GM23248 (cell line): ENCODE measurements at regions not wholly inside any gene's neighbourhood (a gene's known extent, or its start where the extent isn't known, plus 50 kb on each side); places are given as distances from the start of the nearest gene placed in this dataset.

ENCODE experiments used
- DNase-seq: peaks from one replicate; pipeline ENCODE4 v3.0.0-alpha.2; 2015
- H2AFZ ChIP-seq: fragments of 200-600 bp; sonication (generic); 2 replicates; pipeline ENCODE4 v1.6.1; 2016; ENCODE audit warnings: antibody characterized with exemption
- H3F3A ChIP-seq: fragments of 200-600 bp; sonication (generic); 2 replicates; pipeline ENCODE4 v1.6.1; 2016; ENCODE audit warnings: mild to moderate bottlenecking, antibody characterized with exemption, mixed run types; ENCODE audit not compliant: insufficient read depth
- H3K27ac ChIP-seq: fragments of 200-600 bp; sonication (generic); 2 replicates; pipeline ENCODE4 v1.5.1; 2016; ENCODE audit warnings: mild to moderate bottlenecking
- H3K27me3 ChIP-seq: fragments of 200-600 bp; sonication (generic); replicated peaks from 2 replicates; pipeline ENCODE4 v1.6.1; 2016; ENCODE audit warnings: mild to moderate bottlenecking; ENCODE audit not compliant: insufficient read depth
- H3K36me3 ChIP-seq: fragments of 200-600 bp; sonication (generic); 2 replicates; pipeline ENCODE4 v1.6.1; 2016; ENCODE audit warnings: low read depth, mild to moderate bottlenecking
- H3K4me1 ChIP-seq: fragments of 200-600 bp; sonication (generic); 2 replicates; pipeline ENCODE4 v1.6.1; 2016; ENCODE audit warnings: mild to moderate bottlenecking; ENCODE audit not compliant: insufficient read depth
- H3K4me2 ChIP-seq: fragments of 200-600 bp; sonication (generic); one replicate; pipeline ENCODE4 v1.6.1; 2016; ENCODE audit warnings: mild to moderate bottlenecking; ENCODE audit not compliant: unreplicated experiment
- H3K4me3 ChIP-seq: fragments of 200-600 bp; sonication (generic); 2 replicates; pipeline ENCODE4 v1.5.1; 2016; ENCODE audit warnings: mild to moderate bottlenecking
- H3K79me2 ChIP-seq: fragments of 200-600 bp; sonication (generic); 2 replicates; pipeline ENCODE4 v1.6.1; 2016; ENCODE audit warnings: mild to moderate bottlenecking; ENCODE audit not compliant: insufficient read depth
- H3K9ac ChIP-seq: fragments of 200-600 bp; sonication (generic); 2 replicates; pipeline ENCODE4 v1.6.1; 2016; ENCODE audit warnings: mild to moderate bottlenecking
- H3K9me2 ChIP-seq: fragments of 200-600 bp; sonication (generic); 2 replicates; pipeline ENCODE4 v1.6.1; 2016; ENCODE audit warnings: mixed run types, mild to moderate bottlenecking, moderate library complexity; ENCODE audit not compliant: insufficient read depth
- H3K9me3 ChIP-seq: fragments of 200-600 bp; sonication (generic); one replicate; pipeline ENCODE4 v1.6.1; 2017; ENCODE audit warnings: low read depth
- H4K20me1 ChIP-seq: fragments of 200-600 bp; sonication (generic); 2 replicates; pipeline ENCODE4 v1.6.0; 2016; ENCODE audit not compliant: insufficient read depth
- EZH2 ChIP-seq: fragments of 200-600 bp; sonication (generic); IDR thresholded peaks from 2 replicates; pipeline ENCODE4 v1.6.1; 2018; ENCODE audit warnings: antibody characterized with exemption, mild to moderate bottlenecking; ENCODE audit not compliant: insufficient read depth, poor library complexity, severe bottlenecking
- EZH2phosphoT487 ChIP-seq: fragments of 200-600 bp; sonication (generic); IDR thresholded peaks from 2 replicates; pipeline ENCODE4 v1.6.1; 2018; ENCODE audit warnings: antibody characterized with exemption, moderate library complexity, mild to moderate bottlenecking, low read depth; ENCODE audit not compliant: insufficient read depth
- WGBS, 2 experiments: methylation state at CpG; one replicate each; pipeline ENCODE4 v1.1.6; 2015 to 2017; ENCODE audit warnings: low lambda C conversion rate in 2 of 2, low coverage in 1 of 2; ENCODE audit errors: missing lambda C conversion rate in 2 of 2; 5-methylcytosine and 5-hydroxymethylcytosine counted together
- in situ Hi-C: fragments of 300-500 bp; cut with MboI; formaldehyde crosslinking; loops from 2 replicates; pipeline ENCODE4 v1.15.0; 2020

GRCh38 chr2:65802298-65802942 lies 370.0 kb upstream of the SPRED2 start:
- H3K9me2 ChIP-seq = no peaks in the 10 kb centered on the region
- 35 to 36% methylated on average over 6 of the region's 6 CpGs for WGBS, 2 experiments
- H3K4me1 ChIP-seq = no peaks in the 10 kb centered on the region
- no peaks in the 10 kb centered on the region for H3K36me3 ChIP-seq
- H3K27ac ChIP-seq = no peak overlapping the region
- H3K27me3 ChIP-seq = peaks cover 3% of the 10 kb centered on the region; the same call in 1 of the 2 replicates
- no peak for DNase-seq
- H3K9ac ChIP-seq = no peak overlapping the region
- TF ChIP-seq EZH2phosphoT487 (no peak), EZH2 (no peak)
- no peaks in the 10 kb centered on the region for H3F3A ChIP-seq
- no peaks in the 10 kb centered on the region for H4K20me1 ChIP-seq
- H3K4me3 ChIP-seq = no peak overlapping the region
- in situ Hi-C loops = no loop called here
- H2AFZ ChIP-seq = no peak overlapping the region
- no peak overlapping the region for H3K4me2 ChIP-seq
- H3K79me2 ChIP-seq = no peaks in the 10 kb centered on the region
- no peaks in the 10 kb centered on the region for H3K9me3 ChIP-seq

- H3K27ac ChIP-seq = no peak overlapping the region
- H3K9ac ChIP-seq = no peak overlapping the region
- no peaks in the 10 kb centered on the region for H4K20me1 ChIP-seq
- H3F3A ChIP-seq = no peaks in the 10 kb centered on the region
- no peaks in the 10 kb centered on the region for H3K36me3 ChIP-seq
- no peaks in the 10 kb centered on the region for H3K4me1 ChIP-seq
- no peak overlapping the region for H2AFZ ChIP-seq
- H3K79me2 ChIP-seq = no peaks in the 10 kb centered on the region
- peak; percentile 41 for DNase-seq
- no peak overlapping the region for H3K4me3 ChIP-seq
- peaks cover 3% of the 10 kb centered on the region; the same call in 1 of the 2 replicates for H3K27me3 ChIP-seq
- H3K4me2 ChIP-seq = no peak overlapping the region
- TF ChIP-seq EZH2phosphoT487 (no peak), EZH2 (no peak)
- WGBS, 2 experiments = 15 to 24% methylated on average over 1 of the region's 1 CpG
- no peaks in the 10 kb centered on the region for H3K9me3 ChIP-seq
- no peaks in the 10 kb centered on the region for H3K9me2 ChIP-seq
- in situ Hi-C loops = no loop called here
Measured at GRCh38 chr2:65800998-65801397, 368.6 kb upstream of the SPRED2 start.

- no peak for DNase-seq
- Histone ChIP-seq H3K36me3 (no peaks in the 10 kb centered on the region), H3K27me3 (peaks cover 3% of the 10 kb centered on the region; the same call in 1 of the 2 replicates), H3K4me2 (no peak overlapping the region), H3K79me2 (no peaks in the 10 kb centered on the region), H3K9ac (no peak overlapping the region), H3K4me3 (no peak overlapping the region), H3K4me1 (no peaks in the 10 kb centered on the region), H3K9me2 (no peaks in the 10 kb centered on the region), H4K20me1 (no peaks in the 10 kb centered on the region), H3K27ac (no peak overlapping the region), H3K9me3 (no peaks in the 10 kb centered on the region), H3F3A (no peaks in the 10 kb centered on the region), H2AFZ (no peak overlapping the region)
- no peak for TF ChIP-seq EZH2
- no peak for TF ChIP-seq EZH2phosphoT487
- WGBS, 2 experiments = 44 to 48% methylated on average over 5 of the region's 5 CpGs
- in situ Hi-C loops = no loop called here
Measured at GRCh38 chr2:65799141-65799854, 366.9 kb upstream of the SPRED2 start.

GRCh38 chr2:65798641-65799040 lies 366.2 kb upstream of the SPRED2 start:
- Histone ChIP-seq H3K9ac (no peak overlapping the region), H2AFZ (no peak overlapping the region), H3F3A (no peaks in the 10 kb centered on the region), H3K9me2 (no peaks in the 10 kb centered on the region), H3K4me2 (no peak overlapping the region), H3K4me3 (no peak overlapping the region), H4K20me1 (no peaks in the 10 kb centered on the region), H3K79me2 (no peaks in the 10 kb centered on the region), H3K4me1 (no peaks in the 10 kb centered on the region), H3K27me3 (peaks cover 3% of the 10 kb centered on the region; the same call in 1 of the 2 replicates), H3K27ac (no peak overlapping the region), H3K9me3 (no peaks in the 10 kb centered on the region), H3K36me3 (no peaks in the 10 kb centered on the region)
- TF ChIP-seq EZH2 = no peak
- no peak for TF ChIP-seq EZH2phosphoT487
- in situ Hi-C loops = no loop called here
- no peak for DNase-seq
- WGBS, 2 experiments = 33 to 42% methylated on average over 11 of the region's 11 CpGs

- Histone ChIP-seq H3F3A (no peaks in the 10 kb centered on the region), H3K4me1 (no peaks in the 10 kb centered on the region)
- 82% methylated on average over 4 of the region's 4 CpGs for WGBS, 2 experiments
Measured at GRCh38 chr2:65794994-65795393, 362.6 kb upstream of the SPRED2 start.

More at GRCh38 chr2:65794994-65795393, 362.6 kb upstream of the SPRED2 start:
- TF ChIP-seq EZH2 = no peak
- TF ChIP-seq EZH2phosphoT487 = no peak
- Histone ChIP-seq H2AFZ (no peak overlapping the region), H3K9me2 (no peaks in the 10 kb centered on the region), H3K4me3 (no peak overlapping the region), H3K36me3 (no peaks in the 10 kb centered on the region), H4K20me1 (no peaks in the 10 kb centered on the region), H3K9me3 (no peaks in the 10 kb centered on the region), H3K27ac (no peak overlapping the region), H3K27me3 (0 out of 2 replicates have a peak, but pooled peaks cover 2% of the 10 kb centered on the region), H3K4me2 (no peak overlapping the region), H3K9ac (no peak overlapping the region), H3K79me2 (no peaks in the 10 kb centered on the region)
- in situ Hi-C loops = no loop called here
- no peak for DNase-seq
